NT2/D1 (cell line): ENCODE measurements at regions not wholly inside any gene's neighbourhood (a gene's known extent, or its start where the extent isn't known, plus 50 kb on each side); places are given as distances from the start of the nearest gene placed in this dataset.

Source experiments
- DNase-seq: peaks from one replicate; pipeline ENCODE4 v3.0.0-alpha.2; 2011; ENCODE audit warnings: low read depth, low spot score
- H3K27me3 ChIP-seq: 2 replicates; pipeline ENCODE4 v1.6.0; 2011; ENCODE audit warnings: mild to moderate bottlenecking; ENCODE audit not compliant: insufficient read length, insufficient read depth
- H3K36me3 ChIP-seq: 2 replicates; pipeline ENCODE4 v1.6.1; 2011; ENCODE audit warnings: mild to moderate bottlenecking, low read length, mixed read lengths; ENCODE audit not compliant: insufficient read depth, insufficient read length
- H3K4me1 ChIP-seq: 2 replicates; pipeline ENCODE4 v1.5.1; 2011; ENCODE audit not compliant: insufficient read depth, insufficient read length
- H3K4me3 ChIP-seq: 2 replicates; pipeline ENCODE4 v1.5.1; 2011; ENCODE audit warnings: low read depth; ENCODE audit not compliant: insufficient read length
- H3K9ac ChIP-seq: 2 replicates; pipeline ENCODE4 v1.6.0; 2011; ENCODE audit warnings: low read depth; ENCODE audit not compliant: insufficient read length
- H3K9me3 ChIP-seq: 2 replicates; pipeline ENCODE4 v1.5.1; 2011; ENCODE audit warnings: mild to moderate bottlenecking, low read length; ENCODE audit not compliant: insufficient read depth
- SUZ12 ChIP-seq: IDR thresholded peaks from 2 replicates; pipeline ENCODE4 v1.6.1; 2011; ENCODE audit not compliant: insufficient read length, insufficient read depth; ENCODE audit errors: extremely low read depth
- YY1 ChIP-seq: IDR thresholded peaks from 2 replicates; pipeline ENCODE4 v1.6.1; 2011; ENCODE audit not compliant: insufficient read length, insufficient read depth
- ZNF274 ChIP-seq: IDR thresholded peaks from 2 replicates; pipeline ENCODE4 v1.6.1; 2011; ENCODE audit warnings: mild to moderate bottlenecking, low read depth, low read length

DNA sequence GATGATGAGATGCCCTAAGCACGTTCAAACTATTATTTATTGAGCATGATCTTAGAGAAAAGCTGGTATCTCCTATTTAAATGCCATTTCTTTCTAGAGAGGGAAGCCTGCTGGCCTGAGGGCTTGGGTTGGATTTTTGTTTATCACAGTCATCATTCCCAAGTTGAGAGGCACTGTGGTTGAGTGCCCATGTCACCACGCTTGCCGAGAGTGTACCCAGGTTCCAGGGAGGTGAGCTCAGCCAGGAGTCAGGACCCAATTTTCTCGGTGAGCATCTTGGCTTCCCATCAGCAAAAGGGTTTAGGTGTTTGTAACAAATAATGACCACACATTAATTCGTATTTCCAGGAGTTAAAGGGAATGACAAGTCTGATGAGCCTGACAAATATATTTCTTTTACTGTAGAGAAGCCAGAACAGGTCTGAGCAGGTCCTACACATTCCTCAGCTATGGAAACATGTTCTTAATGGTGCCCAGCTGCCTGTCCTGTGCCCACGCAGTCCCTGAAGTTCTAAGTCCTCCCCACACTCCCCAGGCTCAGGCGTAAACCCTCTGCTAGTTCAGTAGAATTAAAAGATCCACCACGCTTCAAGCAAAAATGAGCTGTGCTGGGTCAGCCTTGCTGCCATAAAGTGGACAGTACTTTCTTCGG lies 258.9 kb upstream of the IRX2 start:
- DNase-seq: no peak
- H3K4me3 ChIP-seq: no peak overlapping the region
- no peaks in the 10 kb centered on the region for H3K36me3 ChIP-seq
- H3K27me3 ChIP-seq: no peaks in the 10 kb centered on the region
- no peak overlapping the region for H3K9ac ChIP-seq
- TF ChIP-seq YY1 (no peak), SUZ12 (no peak), ZNF274 (no peak)
- H3K4me1 ChIP-seq: no peaks in the 10 kb centered on the region
- no peaks in the 10 kb centered on the region for H3K9me3 ChIP-seq

DNA sequence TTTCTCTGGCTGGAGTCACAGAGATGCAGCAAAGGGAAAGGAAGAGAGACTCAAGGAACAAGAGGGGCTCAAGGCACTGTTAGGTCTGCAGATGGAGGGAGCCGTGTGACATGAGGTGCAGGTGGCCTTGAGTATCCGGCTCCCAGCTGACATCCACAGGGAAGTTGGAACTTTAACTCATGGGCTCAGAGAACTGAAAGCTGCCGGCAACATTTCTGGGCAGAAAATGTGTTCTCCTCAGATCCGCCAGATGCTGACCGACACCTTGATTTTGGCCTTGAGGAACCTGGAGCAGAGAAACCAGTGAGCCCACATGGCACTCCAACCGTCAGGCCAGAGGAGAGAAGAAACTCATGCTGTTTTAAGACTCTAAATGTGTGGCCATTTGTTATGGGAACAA lies 258.1 kb upstream of the IRX2 start:
- DNase-seq: no peak
- TF ChIP-seq SUZ12 (no peak), YY1 (no peak), ZNF274 (no peak)
- Histone ChIP-seq H3K36me3 (no peaks in the 10 kb centered on the region), H3K4me1 (no peaks in the 10 kb centered on the region), H3K27me3 (no peaks in the 10 kb centered on the region), H3K9ac (no peak overlapping the region), H3K9me3 (no peaks in the 10 kb centered on the region), H3K4me3 (no peak overlapping the region)

DNA sequence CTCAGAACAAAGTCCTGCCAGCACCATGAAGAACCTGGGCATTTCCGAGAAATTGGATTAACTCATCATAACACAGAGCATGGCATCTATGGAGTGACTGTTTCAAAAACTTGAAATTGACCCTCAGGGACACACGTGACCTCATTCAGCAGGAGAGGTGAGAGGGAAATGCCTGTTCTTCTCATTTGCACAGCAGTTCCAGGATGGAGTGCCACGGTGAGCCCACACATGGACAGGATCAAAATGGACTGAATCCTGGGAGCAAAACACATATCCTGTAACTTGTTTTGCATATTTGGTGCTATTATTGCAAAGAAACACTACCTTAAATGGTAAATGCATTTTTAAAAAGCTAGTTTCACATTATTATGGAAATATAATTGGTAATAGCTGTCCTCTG lies 256.1 kb upstream of the IRX2 start:
- TF ChIP-seq YY1 (no peak), ZNF274 (no peak)
- DNase-seq: no peak
- H3K36me3 ChIP-seq: no peaks in the 10 kb centered on the region
- no peaks in the 10 kb centered on the region for H3K9me3 ChIP-seq
- no peak overlapping the region for H3K9ac ChIP-seq
- no peaks in the 10 kb centered on the region for H3K4me1 ChIP-seq
- no peak overlapping the region for H3K4me3 ChIP-seq
- H3K27me3 ChIP-seq: no peaks in the 10 kb centered on the region

DNA sequence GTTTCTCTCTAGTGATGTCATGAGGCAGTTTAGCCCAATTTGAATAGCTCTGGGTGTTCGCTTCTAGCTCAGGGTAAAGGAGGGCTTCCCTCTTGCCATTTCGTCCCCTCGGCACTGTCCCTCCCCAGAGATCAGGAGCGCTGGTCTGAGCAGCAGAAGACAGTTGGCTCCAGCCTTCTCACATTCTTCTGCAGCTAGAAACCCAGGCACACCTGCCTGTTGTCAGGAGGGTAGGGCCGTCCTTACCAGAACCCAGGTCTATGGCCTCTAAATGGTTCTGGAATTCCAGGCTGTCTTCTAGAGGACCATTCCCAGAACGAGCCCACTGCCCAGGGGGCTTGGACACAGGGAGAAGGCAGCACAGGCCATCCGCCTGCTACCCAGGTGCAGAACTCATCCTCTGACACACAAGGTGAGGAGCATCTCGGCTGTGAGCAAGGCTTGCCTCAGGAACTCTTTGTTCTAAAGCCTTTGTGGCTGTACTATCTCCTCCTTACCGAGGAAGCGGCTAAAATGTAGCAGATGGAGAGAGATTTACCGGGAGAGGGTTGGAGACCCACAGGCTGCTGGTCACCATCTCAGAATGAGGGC lies 255.6 kb upstream of the IRX2 start:
- no peaks in the 10 kb centered on the region for H3K4me1 ChIP-seq
- no peak for DNase-seq
- H3K9ac ChIP-seq: no peak overlapping the region
- TF ChIP-seq SUZ12 (no peak), ZNF274 (no peak), YY1 (no peak)
- no peaks in the 10 kb centered on the region for H3K36me3 ChIP-seq
- no peaks in the 10 kb centered on the region for H3K9me3 ChIP-seq
- H3K27me3 ChIP-seq: no peaks in the 10 kb centered on the region
- H3K4me3 ChIP-seq: no peak overlapping the region

DNA sequence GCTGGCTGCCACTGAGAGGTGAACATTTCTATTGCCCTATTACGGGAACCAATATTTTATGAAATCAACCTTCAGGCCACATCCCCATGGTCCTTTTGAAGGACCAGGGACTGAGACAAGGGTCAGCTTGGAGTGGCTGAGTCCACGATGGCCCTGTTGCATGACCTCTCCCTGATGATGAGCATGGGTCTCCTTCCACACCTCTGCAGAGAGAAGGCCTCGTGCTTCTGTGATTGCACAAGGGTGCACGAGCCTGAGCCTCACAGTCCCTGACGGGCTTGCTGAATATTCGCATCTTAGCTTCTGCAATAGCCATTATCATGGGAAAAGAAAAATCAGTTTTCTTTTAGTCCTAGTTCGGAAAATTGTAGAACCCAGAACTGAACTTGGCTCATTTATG lies 255.0 kb upstream of the IRX2 start:
- Histone ChIP-seq H3K36me3 (no peaks in the 10 kb centered on the region), H3K9me3 (no peaks in the 10 kb centered on the region), H3K27me3 (no peaks in the 10 kb centered on the region), H3K9ac (no peak overlapping the region), H3K4me1 (no peaks in the 10 kb centered on the region), H3K4me3 (no peak overlapping the region)
- TF ChIP-seq YY1 (no peak), SUZ12 (no peak), ZNF274 (no peak)
- DNase-seq: no peak

DNA sequence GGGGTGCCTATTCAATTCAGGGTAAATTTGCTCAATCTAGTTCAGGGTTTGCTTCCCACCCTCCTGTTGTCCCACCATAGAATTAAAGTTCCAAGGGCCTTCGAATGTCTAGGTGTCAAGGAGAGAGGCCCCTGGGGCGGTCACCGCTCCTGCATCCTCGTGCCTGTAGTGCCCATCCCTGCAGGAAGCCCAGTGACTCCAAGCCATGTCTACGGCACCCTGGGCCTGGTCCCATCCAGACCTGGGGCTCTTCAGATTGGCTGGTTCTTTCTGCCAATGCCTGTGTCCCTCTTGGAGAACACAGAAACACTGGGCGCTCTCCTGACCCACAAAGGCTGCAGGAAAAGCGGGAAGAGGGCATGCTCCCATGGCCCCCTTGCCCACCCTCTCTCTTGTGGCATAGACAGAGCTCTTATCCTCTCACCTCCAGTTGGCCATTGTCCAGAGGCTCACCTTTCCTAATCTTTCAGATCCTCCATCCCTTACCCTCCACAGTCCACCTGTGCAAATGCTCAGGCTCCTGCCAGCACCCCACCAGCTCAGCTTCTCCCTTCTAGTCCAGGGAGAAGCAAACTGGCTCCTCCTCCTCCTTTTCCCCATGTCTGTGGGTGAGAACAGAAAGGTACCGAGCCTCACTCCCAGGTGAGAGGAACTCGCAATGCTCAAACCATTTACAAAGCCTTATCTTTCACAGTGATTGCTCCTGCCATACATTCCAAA lies 253.0 kb upstream of the IRX2 start:
- no peak for DNase-seq
- no peak overlapping the region for H3K4me3 ChIP-seq
- H3K9ac ChIP-seq: no peak overlapping the region
- H3K27me3 ChIP-seq: no peaks in the 10 kb centered on the region
- no peaks in the 10 kb centered on the region for H3K9me3 ChIP-seq
- TF ChIP-seq ZNF274 (no peak), YY1 (no peak), SUZ12 (no peak)
- H3K36me3 ChIP-seq: no peaks in the 10 kb centered on the region
- no peaks in the 10 kb centered on the region for H3K4me1 ChIP-seq

DNA sequence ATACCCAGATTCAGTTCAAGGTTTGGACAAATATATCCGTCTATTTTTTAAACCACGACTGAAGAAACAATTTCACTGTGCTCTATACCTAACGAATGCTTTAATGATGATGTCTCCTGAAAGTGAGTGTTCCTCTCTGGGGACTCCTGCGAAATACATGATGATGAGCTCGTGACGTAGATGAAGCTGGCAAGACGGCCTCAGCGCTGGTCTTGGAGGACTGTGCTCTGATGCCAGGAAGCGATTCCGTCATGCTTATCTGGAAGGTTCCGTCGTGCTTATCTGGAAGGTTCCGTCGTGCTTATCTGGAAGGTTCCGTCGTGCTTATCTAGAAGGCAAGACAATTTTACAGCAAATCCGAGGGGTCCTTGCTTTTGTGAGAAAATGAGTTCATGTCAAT lies 250.8 kb upstream of the IRX2 start:
- Histone ChIP-seq H3K9ac (no peak overlapping the region), H3K27me3 (no peaks in the 10 kb centered on the region), H3K4me1 (no peaks in the 10 kb centered on the region), H3K9me3 (no peaks in the 10 kb centered on the region), H3K36me3 (no peaks in the 10 kb centered on the region), H3K4me3 (no peak overlapping the region)
- no peak for TF ChIP-seq SUZ12
- TF ChIP-seq ZNF274: no peak
- no peak for TF ChIP-seq YY1
- no peak for DNase-seq

DNA sequence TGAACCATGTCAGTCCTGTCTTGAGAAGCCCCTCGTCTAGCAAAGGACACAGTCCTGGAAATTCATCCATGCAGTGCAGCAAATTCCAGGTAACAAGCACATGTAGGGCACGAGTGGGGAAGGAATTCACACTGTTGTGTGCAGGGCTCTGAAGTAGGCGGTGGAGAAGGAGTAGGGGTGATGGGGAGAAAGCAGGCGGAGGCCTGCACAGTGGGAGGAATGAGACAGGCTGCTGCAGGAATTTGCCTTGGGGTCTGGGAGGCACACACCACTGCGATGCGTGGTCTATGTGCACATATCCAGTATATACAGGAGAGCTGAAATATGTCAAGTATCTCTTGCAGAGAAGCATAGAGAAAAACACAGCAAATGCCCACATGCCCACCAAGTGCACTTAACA lies 249.2 kb upstream of the IRX2 start:
- TF ChIP-seq SUZ12: no peak
- no peak for TF ChIP-seq ZNF274
- no peak for TF ChIP-seq YY1
- H3K27me3 ChIP-seq: no peaks in the 10 kb centered on the region
- no peak for DNase-seq
- H3K4me3 ChIP-seq: no peak overlapping the region
- peaks cover 3% of the 10 kb centered on the region for H3K4me1 ChIP-seq
- no peak overlapping the region for H3K9ac ChIP-seq
- H3K36me3 ChIP-seq: no peaks in the 10 kb centered on the region
- no peaks in the 10 kb centered on the region for H3K9me3 ChIP-seq
